ENCODE measurements at regions not wholly inside any gene's neighbourhood (a gene's known extent, or its start where the extent isn't known, plus 50 kb on each side); places are given as distances from the start of the nearest gene placed in this dataset.

GRCh38 chr2:176407706-176408105 lies 138.5 kb downstream of the MTX2 start:
- H3K27ac ChIP-seq (ENCODE audit: low read depth in 2 of 2, low read length in 1 of 2) = no peak overlapping the region
- no peaks in the 10 kb centered on the region for H3K36me3 ChIP-seq (ENCODE audit: control insufficient read depth in 2 of 2, insufficient read depth in 2 of 2, low read length in 1 of 2)
- no peaks in the 10 kb centered on the region for H3K27me3 ChIP-seq (ENCODE audit: control insufficient read depth in 1 of 2, insufficient read depth in 2 of 2, low read length in 2 of 2)
- H3K4me1 ChIP-seq (ENCODE audit: control insufficient read depth in 2 of 2, insufficient read depth in 2 of 2, low read length in 1 of 2) = no peaks in the 10 kb centered on the region
- no peak overlapping the region for H3K4me3 ChIP-seq (ENCODE audit: low read depth in 1 of 2, low read length in 2 of 2)
- H3K9me3 ChIP-seq (ENCODE audit: control insufficient read depth in 2 of 2, insufficient read depth in 1 of 2, low read depth in 1 of 2, low read length in 1 of 2) = no peaks in the 10 kb centered on the region

- Histone ChIP-seq H3K27me3 (ENCODE audit: control insufficient read depth in 1 of 2, insufficient read depth in 2 of 2, low read length in 2 of 2) (no peaks in the 10 kb centered on the region), H3K27ac (ENCODE audit: low read depth in 2 of 2, low read length in 1 of 2) (no peak overlapping the region), H3K36me3 (ENCODE audit: control insufficient read depth in 2 of 2, insufficient read depth in 2 of 2, low read length in 1 of 2) (no peaks in the 10 kb centered on the region), H3K4me3 (ENCODE audit: low read depth in 1 of 2, low read length in 2 of 2) (no peak overlapping the region), H3K4me1 (ENCODE audit: control insufficient read depth in 2 of 2, insufficient read depth in 2 of 2, low read length in 1 of 2) (no peaks in the 10 kb centered on the region), H3K9me3 (ENCODE audit: control insufficient read depth in 2 of 2, insufficient read depth in 1 of 2, low read depth in 1 of 2, low read length in 1 of 2) (no peaks in the 10 kb centered on the region)
- WGBS, 2 donors = 87 to 93% methylated on average over 2 of the region's 2 CpGs
These were observed 140.4 kb downstream of the MTX2 start for GRCh38 chr2:176409671-176410070.

GRCh38 chr2:176412136-176412535 lies 142.9 kb downstream of the MTX2 start:
- no peaks in the 10 kb centered on the region for H3K4me1 ChIP-seq (ENCODE audit: control insufficient read depth in 2 of 2, insufficient read depth in 2 of 2, low read length in 1 of 2)
- H3K9me3 ChIP-seq (ENCODE audit: control insufficient read depth in 2 of 2, insufficient read depth in 1 of 2, low read depth in 1 of 2, low read length in 1 of 2) = no peaks in the 10 kb centered on the region
- no peak overlapping the region for H3K4me3 ChIP-seq (ENCODE audit: low read depth in 1 of 2, low read length in 2 of 2)
- no peak overlapping the region for H3K27ac ChIP-seq (ENCODE audit: low read depth in 2 of 2, low read length in 1 of 2)
- H3K27me3 ChIP-seq (ENCODE audit: control insufficient read depth in 1 of 2, insufficient read depth in 2 of 2, low read length in 2 of 2) = no peaks in the 10 kb centered on the region
- H3K36me3 ChIP-seq (ENCODE audit: control insufficient read depth in 2 of 2, insufficient read depth in 2 of 2, low read length in 1 of 2) = no peaks in the 10 kb centered on the region

DNA sequence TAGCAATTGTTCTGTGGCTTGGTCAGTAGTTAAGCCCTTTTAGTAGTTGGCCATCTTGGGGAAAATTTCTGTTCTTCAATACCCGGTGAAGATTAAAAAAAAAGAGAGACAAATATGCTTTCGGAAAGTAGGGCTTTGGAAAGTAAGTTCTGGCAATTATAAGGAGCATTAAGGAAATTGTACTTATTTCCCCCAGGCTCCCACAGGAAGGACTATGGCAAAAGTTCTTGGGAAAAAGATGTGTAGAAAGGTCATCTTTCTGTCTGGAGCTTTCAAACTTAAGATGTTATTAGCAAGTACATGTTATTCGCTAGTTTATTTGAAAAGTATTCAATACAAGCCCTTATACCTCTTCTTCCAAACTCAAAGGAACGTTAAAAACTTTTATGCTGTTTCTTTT lies 144.5 kb downstream of the MTX2 start:
- no peaks in the 10 kb centered on the region for H3K27me3 ChIP-seq (ENCODE audit: control insufficient read depth in 1 of 2, insufficient read depth in 2 of 2, low read length in 2 of 2)
- no peak overlapping the region for H3K4me3 ChIP-seq (ENCODE audit: low read depth in 1 of 2, low read length in 2 of 2)
- H3K27ac ChIP-seq (ENCODE audit: low read depth in 2 of 2, low read length in 1 of 2) = no peak overlapping the region
- no peaks in the 10 kb centered on the region for H3K36me3 ChIP-seq (ENCODE audit: control insufficient read depth in 2 of 2, insufficient read depth in 2 of 2, low read length in 1 of 2)
- H3K9me3 ChIP-seq (ENCODE audit: control insufficient read depth in 2 of 2, insufficient read depth in 1 of 2, low read depth in 1 of 2, low read length in 1 of 2) = no peaks in the 10 kb centered on the region
- WGBS, 2 donors = 74 to 75% methylated on average over 4 of the region's 4 CpGs
- H3K4me1 ChIP-seq (ENCODE audit: control insufficient read depth in 2 of 2, insufficient read depth in 2 of 2, low read length in 1 of 2) = no peaks in the 10 kb centered on the region

GRCh38 chr2:176414641-176415040 lies 145.4 kb downstream of the MTX2 start:
- H3K27ac ChIP-seq (ENCODE audit: low read depth in 2 of 2, low read length in 1 of 2) = no peak overlapping the region
- no peaks in the 10 kb centered on the region for H3K36me3 ChIP-seq (ENCODE audit: control insufficient read depth in 2 of 2, insufficient read depth in 2 of 2, low read length in 1 of 2)
- no peaks in the 10 kb centered on the region for H3K9me3 ChIP-seq (ENCODE audit: control insufficient read depth in 2 of 2, insufficient read depth in 1 of 2, low read depth in 1 of 2, low read length in 1 of 2)
- no peaks in the 10 kb centered on the region for H3K4me1 ChIP-seq (ENCODE audit: control insufficient read depth in 2 of 2, insufficient read depth in 2 of 2, low read length in 1 of 2)
- H3K4me3 ChIP-seq (ENCODE audit: low read depth in 1 of 2, low read length in 2 of 2) = no peak overlapping the region
- no peaks in the 10 kb centered on the region for H3K27me3 ChIP-seq (ENCODE audit: control insufficient read depth in 1 of 2, insufficient read depth in 2 of 2, low read length in 2 of 2)
- 64 to 69% methylated on average over 3 of the region's 3 CpGs for WGBS, 2 donors

DNA sequence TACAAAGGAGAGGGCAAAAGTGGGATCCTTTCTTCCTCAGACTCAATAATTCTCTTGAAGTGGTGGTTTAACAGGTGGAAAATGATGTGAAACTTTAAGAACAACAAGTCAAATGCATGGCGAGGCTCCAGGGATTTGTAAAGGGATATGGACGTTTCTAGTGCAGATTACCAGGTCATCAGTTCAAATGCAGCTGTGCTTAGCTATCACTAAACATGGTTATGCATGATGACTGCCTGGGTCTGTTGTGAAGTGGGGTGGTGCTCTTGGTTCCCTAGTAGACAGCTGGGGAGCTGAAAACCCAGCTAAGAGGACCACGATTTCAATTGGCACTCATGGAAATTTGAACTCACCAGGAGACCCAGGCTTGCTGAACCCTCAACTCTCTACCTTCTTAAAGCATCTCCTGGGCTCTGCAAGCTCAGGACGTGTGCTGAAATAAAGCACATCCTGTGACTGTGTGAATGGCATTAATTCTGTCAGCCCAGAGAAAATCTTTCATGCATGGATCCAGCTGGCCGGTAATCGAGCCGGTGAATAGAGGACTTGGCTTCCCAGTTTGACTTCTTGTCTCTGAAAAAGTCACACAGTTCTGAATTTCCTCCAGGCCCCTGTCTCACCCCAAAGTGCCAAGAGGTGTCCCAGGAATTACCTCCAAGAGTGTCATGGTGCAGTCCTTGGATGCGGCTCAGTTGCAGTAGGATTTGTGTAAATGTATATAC lies 146.1 kb downstream of the MTX2 start:
- H3K4me1 ChIP-seq (ENCODE audit: control insufficient read depth in 2 of 2, insufficient read depth in 2 of 2, low read length in 1 of 2) = no peaks in the 10 kb centered on the region
- no peaks in the 10 kb centered on the region for H3K27me3 ChIP-seq (ENCODE audit: control insufficient read depth in 1 of 2, insufficient read depth in 2 of 2, low read length in 2 of 2)
- H3K36me3 ChIP-seq (ENCODE audit: control insufficient read depth in 2 of 2, insufficient read depth in 2 of 2, low read length in 1 of 2) = no peaks in the 10 kb centered on the region
- no peaks in the 10 kb centered on the region for H3K9me3 ChIP-seq (ENCODE audit: control insufficient read depth in 2 of 2, insufficient read depth in 1 of 2, low read depth in 1 of 2, low read length in 1 of 2)
- no peak overlapping the region for H3K27ac ChIP-seq (ENCODE audit: low read depth in 2 of 2, low read length in 1 of 2)
- H3K4me3 ChIP-seq (ENCODE audit: low read depth in 1 of 2, low read length in 2 of 2) = no peak overlapping the region
- WGBS, 2 donors = 68 to 71% methylated on average over 8 of the region's 8 CpGs

DNA sequence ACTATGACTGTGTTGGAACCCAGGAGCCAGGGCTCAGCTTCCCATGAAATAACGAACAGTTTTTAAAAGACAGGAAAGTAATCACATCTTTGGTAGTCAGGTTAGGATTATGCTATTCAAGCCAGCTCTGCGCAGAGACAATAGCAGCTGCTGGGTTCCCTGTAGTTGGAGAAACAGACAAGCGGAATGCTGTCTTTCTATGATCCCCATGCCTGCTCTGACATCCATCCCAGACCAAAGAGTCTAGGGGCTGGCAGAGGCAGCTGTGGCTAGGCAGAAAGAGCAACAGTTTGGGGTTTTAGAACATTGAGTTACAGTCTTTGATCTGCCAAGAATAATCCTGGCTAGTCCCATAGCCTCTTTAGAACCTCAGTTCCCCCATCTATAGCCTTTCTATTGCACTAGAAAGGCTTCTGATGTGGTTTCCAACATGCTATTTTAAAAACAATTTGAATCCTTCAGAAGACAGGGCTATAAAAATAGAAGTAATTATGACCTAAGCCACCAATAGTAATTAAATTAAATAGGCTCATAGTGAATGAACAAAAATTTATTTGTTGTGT lies 146.8 kb downstream of the MTX2 start:
- Histone ChIP-seq H3K27me3 (ENCODE audit: control insufficient read depth in 1 of 2, insufficient read depth in 2 of 2, low read length in 2 of 2) (no peaks in the 10 kb centered on the region), H3K4me1 (ENCODE audit: control insufficient read depth in 2 of 2, insufficient read depth in 2 of 2, low read length in 1 of 2) (no peaks in the 10 kb centered on the region), H3K4me3 (ENCODE audit: low read depth in 1 of 2, low read length in 2 of 2) (no peak overlapping the region), H3K36me3 (ENCODE audit: control insufficient read depth in 2 of 2, insufficient read depth in 2 of 2, low read length in 1 of 2) (no peaks in the 10 kb centered on the region), H3K27ac (ENCODE audit: low read depth in 2 of 2, low read length in 1 of 2) (no peak overlapping the region), H3K9me3 (ENCODE audit: control insufficient read depth in 2 of 2, insufficient read depth in 1 of 2, low read depth in 1 of 2, low read length in 1 of 2) (no peaks in the 10 kb centered on the region)
- 80 to 89% methylated on average over 3 of the region's 3 CpGs for WGBS, 2 donors

GRCh38 chr2:176418768-176419167 lies 149.5 kb downstream of the MTX2 start:
- Histone ChIP-seq H3K9me3 (ENCODE audit: control insufficient read depth in 2 of 2, insufficient read depth in 1 of 2, low read depth in 1 of 2, low read length in 1 of 2) (no peaks in the 10 kb centered on the region), H3K27ac (ENCODE audit: low read depth in 2 of 2, low read length in 1 of 2) (no peak overlapping the region), H3K4me1 (ENCODE audit: control insufficient read depth in 2 of 2, insufficient read depth in 2 of 2, low read length in 1 of 2) (no peaks in the 10 kb centered on the region), H3K36me3 (ENCODE audit: control insufficient read depth in 2 of 2, insufficient read depth in 2 of 2, low read length in 1 of 2) (no peaks in the 10 kb centered on the region), H3K4me3 (ENCODE audit: low read depth in 1 of 2, low read length in 2 of 2) (no peak overlapping the region), H3K27me3 (ENCODE audit: control insufficient read depth in 1 of 2, insufficient read depth in 2 of 2, low read length in 2 of 2) (no peaks in the 10 kb centered on the region)
- WGBS, 2 donors = 87 to 92% methylated on average over 6 of the region's 6 CpGs

DNA sequence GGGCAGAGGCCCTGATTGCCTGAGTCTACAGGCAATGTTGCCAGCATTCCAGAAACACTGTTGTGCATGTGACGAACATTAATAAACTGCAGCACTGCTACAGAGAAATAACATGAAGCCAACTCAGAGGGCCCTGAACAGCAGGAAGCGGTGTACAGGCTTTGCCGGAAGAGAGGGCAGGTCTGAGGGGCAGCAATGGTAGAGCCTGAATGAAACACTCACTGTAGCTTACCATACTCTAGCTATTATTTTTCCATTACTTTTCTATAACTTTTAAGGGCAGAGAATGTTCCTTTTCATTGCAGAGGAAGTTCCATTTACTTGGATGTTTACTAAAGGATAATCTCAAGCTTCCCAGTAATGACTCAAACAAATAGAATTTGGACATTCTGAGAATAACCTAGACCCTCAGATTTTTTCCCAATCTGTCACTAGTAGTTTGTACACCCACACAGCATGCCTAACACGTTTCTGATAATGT lies 150.4 kb downstream of the MTX2 start:
- H3K4me1 ChIP-seq (ENCODE audit: control insufficient read depth in 2 of 2, insufficient read depth in 2 of 2, low read length in 1 of 2) = no peaks in the 10 kb centered on the region
- H3K27ac ChIP-seq (ENCODE audit: low read depth in 2 of 2, low read length in 1 of 2) = no peak overlapping the region
- no peaks in the 10 kb centered on the region for H3K27me3 ChIP-seq (ENCODE audit: control insufficient read depth in 1 of 2, insufficient read depth in 2 of 2, low read length in 2 of 2)
- WGBS, 2 donors = 57% methylated on average over 4 of the region's 4 CpGs
- H3K36me3 ChIP-seq (ENCODE audit: control insufficient read depth in 2 of 2, insufficient read depth in 2 of 2, low read length in 1 of 2) = no peaks in the 10 kb centered on the region
- no peak overlapping the region for H3K4me3 ChIP-seq (ENCODE audit: low read depth in 1 of 2, low read length in 2 of 2)
- no peaks in the 10 kb centered on the region for H3K9me3 ChIP-seq (ENCODE audit: control insufficient read depth in 2 of 2, insufficient read depth in 1 of 2, low read depth in 1 of 2, low read length in 1 of 2)
